Fibroblast of the aortic adventitia (primary cell): ENCODE measurements at regions not wholly inside any gene's neighbourhood (a gene's known extent, or its start where the extent isn't known, plus 50 kb on each side); places are given as distances from the start of the nearest gene placed in this dataset.

Experiments
- DNase-seq: peaks from one replicate; pipeline ENCODE4 v3.0.0-alpha.2; 2010; ENCODE audit warnings: low read depth
- H3K4me3 ChIP-seq: 2 replicates; pipeline ENCODE4 v1.5.1; 2011; ENCODE audit warnings: low read depth, mild to moderate bottlenecking, control low read depth, low read length, moderate library complexity
- TF ChIP-seq, protein P1 (sequence below): IDR thresholded peaks from 2 replicates; pipeline ENCODE4 v1.5.1; 2011; ENCODE audit warnings: mild to moderate bottlenecking, low read length, control low read depth, inconsistent platforms; ENCODE audit not compliant: insufficient read depth

- no peak overlapping the region for H3K4me3 ChIP-seq
- no peak for DNase-seq
- TF ChIP-seq, protein P1, sequence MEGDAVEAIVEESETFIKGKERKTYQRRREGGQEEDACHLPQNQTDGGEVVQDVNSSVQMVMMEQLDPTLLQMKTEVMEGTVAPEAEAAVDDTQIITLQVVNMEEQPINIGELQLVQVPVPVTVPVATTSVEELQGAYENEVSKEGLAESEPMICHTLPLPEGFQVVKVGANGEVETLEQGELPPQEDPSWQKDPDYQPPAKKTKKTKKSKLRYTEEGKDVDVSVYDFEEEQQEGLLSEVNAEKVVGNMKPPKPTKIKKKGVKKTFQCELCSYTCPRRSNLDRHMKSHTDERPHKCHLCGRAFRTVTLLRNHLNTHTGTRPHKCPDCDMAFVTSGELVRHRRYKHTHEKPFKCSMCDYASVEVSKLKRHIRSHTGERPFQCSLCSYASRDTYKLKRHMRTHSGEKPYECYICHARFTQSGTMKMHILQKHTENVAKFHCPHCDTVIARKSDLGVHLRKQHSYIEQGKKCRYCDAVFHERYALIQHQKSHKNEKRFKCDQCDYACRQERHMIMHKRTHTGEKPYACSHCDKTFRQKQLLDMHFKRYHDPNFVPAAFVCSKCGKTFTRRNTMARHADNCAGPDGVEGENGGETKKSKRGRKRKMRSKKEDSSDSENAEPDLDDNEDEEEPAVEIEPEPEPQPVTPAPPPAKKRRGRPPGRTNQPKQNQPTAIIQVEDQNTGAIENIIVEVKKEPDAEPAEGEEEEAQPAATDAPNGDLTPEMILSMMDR = no peak
Observed at GRCh38 chr4:126753592-126753991, 879.2 kb upstream of the INTU start.

DNA sequence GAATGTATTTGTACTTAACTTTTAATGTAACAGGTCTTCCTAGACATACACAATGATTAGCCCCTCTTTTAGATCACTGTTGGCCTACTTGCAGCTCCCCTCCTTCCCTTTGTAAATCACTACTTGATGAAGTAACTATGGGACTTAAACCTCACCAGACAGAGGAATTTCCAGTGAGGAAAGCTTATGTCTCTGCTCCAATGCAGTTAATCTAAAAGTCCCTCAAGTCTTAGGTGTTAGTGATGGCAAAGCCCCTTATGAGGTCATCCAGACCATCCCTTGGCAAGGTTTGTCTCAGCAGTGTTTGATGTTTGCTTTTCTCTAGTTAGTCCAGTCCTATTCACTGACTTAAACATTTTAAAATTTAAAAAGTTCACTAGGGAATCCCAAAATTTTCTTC is 877.3 kb upstream of the INTU start:
- no peak overlapping the region for H3K4me3 ChIP-seq
- no peak for DNase-seq

GRCh38 chr4:126756050-126756829 is 876.5 kb upstream of the INTU start:
- H3K4me3 ChIP-seq = no peak overlapping the region
- DNase-seq = no peak
- TF ChIP-seq, protein P1 = no peak

More for the DNA sequence above, 877.3 kb upstream of the INTU start:
- TF ChIP-seq, protein P1 = no peak

- no peak overlapping the region for H3K4me3 ChIP-seq
- TF ChIP-seq, protein P1 = no peak
- DNase-seq = no peak
Observed at GRCh38 chr4:126757219-126757618, 875.5 kb upstream of the INTU start.

- TF ChIP-seq, protein P1 = no peak
- H3K4me3 ChIP-seq = no peak overlapping the region
- DNase-seq = no peak
Observed at GRCh38 chr4:126758493-126758892, 874.3 kb upstream of the INTU start.

DNA sequence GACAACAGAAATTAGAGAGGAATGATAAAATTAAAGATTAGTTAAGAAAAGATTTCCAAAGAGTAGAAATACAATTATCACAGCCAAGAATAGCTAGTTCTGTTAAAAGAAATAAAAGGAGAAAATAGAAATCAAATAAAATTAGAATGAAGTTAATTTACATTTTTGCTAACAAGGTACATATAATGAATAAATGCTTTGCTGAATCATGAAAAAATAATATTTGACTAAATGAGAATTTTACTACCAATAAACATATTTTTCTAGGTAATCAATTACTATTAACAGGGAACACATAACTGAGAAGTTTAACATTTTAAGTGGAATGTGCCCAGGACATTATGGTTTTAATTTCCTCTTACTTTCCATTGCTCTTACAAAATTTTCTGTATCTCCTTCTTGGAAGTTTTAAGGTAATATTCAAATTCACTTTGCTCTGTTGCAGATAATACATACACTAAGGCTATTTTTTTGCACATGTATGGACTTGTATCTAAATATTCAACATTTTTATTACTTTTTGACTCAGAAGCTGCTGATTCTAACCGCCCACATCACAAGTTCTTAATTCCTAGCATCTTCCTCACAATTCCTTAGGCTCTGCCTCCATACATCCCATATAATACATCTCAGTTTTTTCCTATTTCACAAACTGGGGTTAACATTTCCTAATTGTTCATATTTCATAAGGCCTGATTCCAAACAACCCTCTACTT is 870.7 kb upstream of the INTU start:
- no peak for DNase-seq
- no peak overlapping the region for H3K4me3 ChIP-seq
- TF ChIP-seq, protein P1 = no peak
